HL-60/S4 (cell line): ENCODE measurements at regions not wholly inside any gene's neighbourhood (a gene's known extent, or its start where the extent isn't known, plus 50 kb on each side); places are given as distances from the start of the nearest gene placed in this dataset.

Experiments
- in situ Hi-C: fragments of 300-500 bp; cut with MboI; formaldehyde crosslinking; loops from 2 replicates; pipeline ENCODE4 v1.14.3; 2022; ENCODE audit warnings: low sequenced_read_pairs

DNA sequence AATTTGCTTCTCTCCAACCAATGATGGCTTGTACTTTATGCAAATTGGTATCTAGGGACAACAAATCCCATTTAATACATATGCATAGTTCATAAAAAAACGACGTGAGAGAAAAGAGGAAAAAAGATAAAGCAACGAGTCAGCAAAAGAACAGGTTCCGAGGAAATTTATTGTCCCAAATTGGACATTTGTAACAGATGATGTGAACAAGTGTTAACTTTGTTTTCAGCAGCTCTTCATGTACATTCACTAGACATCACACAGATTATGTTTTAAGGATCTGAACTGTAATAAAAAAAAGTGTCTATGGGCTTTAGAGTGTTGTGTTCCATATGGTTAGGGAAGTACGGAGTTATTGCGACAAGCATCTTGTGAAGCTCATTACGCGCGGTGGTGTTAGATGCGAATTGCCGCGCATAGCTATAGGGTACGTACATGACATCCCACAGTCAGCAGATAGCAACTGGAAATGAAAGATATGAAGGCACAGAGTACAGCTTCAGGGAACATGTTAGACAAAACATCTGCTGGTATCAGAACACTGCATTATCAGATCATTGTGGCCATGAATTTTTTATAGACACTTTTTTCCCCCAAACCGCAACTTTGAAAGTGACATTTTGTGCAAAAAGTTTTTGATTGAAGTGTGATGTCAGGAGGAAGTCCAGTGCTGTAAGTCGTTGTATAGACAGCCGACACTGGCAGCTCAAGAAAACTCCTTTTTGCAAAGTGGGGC lies 1073.1 kb upstream of the FANCL start:
- in situ Hi-C loops, result loop anchor here (25.0 kb wide), 1 partner anchor 798 kb away; no protein-coding TSS in a partner anchor

GRCh38 chr2:59312967-59313940 lies 1072.1 kb upstream of the FANCL start:
- in situ Hi-C loops, result loop anchor here (25.0 kb wide), 1 partner anchor 799 kb away; no protein-coding TSS in a partner anchor

DNA sequence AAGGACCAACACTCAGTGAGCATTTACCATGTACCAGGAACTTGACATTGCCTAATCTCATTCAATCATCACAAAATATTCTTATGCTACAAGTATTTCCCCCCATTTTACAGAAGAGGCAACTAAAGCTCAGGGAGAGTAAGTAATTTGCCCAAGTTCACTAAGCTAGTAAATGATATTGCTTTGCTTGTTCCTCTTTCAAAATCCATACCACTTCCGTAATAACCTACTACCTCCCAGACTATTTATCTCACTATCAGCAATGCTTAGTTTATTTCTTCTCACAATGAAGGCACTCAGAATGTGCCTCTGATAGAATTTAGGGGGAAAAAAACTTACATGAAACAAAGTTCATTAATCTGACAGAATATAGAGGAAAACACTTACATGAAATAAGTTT lies 1070.9 kb upstream of the FANCL start:
- in situ Hi-C loops, result loop anchor here (25.0 kb wide), 1 partner anchor 800 kb away; no protein-coding TSS in a partner anchor

GRCh38 chr2:59308108-59308507 lies 1067.0 kb upstream of the FANCL start:
- in situ Hi-C loops, result loop anchor here (25.0 kb wide), 1 partner anchor 804 kb away; no protein-coding TSS in a partner anchor

- in situ Hi-C loops, result loop anchor here (25.0 kb wide), 1 partner anchor 805 kb away; no protein-coding TSS in a partner anchor
Measured at GRCh38 chr2:59307196-59307595, 1066.1 kb upstream of the FANCL start.

DNA sequence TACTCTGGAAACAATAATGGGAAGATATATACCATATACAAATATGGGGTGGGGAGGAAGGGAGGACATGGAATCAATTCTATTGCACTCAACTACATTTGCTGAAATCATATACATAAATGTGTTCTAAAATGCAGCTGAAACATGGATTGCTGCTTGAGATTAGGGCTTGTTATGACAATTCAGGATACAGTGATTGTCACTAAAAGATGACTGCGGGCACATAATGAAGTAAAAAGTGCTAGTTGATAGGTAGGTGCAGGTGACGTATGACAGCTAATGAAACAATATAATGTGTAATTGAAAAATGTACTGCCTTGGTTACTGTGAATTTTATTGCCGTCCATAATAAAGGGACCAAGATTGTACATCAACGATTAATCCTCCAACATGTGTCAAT lies 1062.1 kb upstream of the FANCL start:
- in situ Hi-C loops, result loop anchor here (25.0 kb wide), 1 partner anchor 809 kb away; no protein-coding TSS in a partner anchor

GRCh38 chr2:59302683-59303082 lies 1061.6 kb upstream of the FANCL start:
- in situ Hi-C loops, result loop anchor here (25.0 kb wide), 1 partner anchor 810 kb away; no protein-coding TSS in a partner anchor

- in situ Hi-C loops, result loop anchor here (25.0 kb wide), 1 partner anchor 811 kb away; no protein-coding TSS in a partner anchor
Measured at GRCh38 chr2:59301466-59302402, 1060.6 kb upstream of the FANCL start.

DNA sequence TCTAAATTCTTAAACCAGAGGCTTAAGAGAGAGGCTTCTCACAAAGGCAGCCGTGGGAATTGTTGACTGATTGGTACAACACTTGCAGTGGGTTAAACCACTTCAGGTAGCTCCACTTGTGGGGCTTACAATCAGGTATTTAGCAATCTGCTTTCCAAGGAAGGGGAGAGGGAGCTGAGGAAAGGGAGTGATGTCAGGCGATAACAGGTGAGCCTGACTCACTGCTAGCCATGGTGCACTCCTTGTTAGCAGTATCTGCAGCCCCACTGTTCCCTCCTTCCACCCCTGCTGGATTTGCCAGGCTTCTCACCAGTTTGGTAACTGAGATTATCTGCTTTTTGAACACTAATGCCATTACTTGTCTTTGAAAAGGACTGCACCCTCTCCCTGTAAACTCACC lies 1056.7 kb upstream of the FANCL start:
- in situ Hi-C loops, result no loop called here

- in situ Hi-C loops, result no loop called here
Measured at GRCh38 chr2:59296279-59296678, 1055.2 kb upstream of the FANCL start.

- in situ Hi-C loops, result no loop called here
Measured at GRCh38 chr2:59295524-59296162, 1054.5 kb upstream of the FANCL start.

GRCh38 chr2:59288771-59289170 lies 1047.6 kb upstream of the FANCL start:
- in situ Hi-C loops, result no loop called here

DNA sequence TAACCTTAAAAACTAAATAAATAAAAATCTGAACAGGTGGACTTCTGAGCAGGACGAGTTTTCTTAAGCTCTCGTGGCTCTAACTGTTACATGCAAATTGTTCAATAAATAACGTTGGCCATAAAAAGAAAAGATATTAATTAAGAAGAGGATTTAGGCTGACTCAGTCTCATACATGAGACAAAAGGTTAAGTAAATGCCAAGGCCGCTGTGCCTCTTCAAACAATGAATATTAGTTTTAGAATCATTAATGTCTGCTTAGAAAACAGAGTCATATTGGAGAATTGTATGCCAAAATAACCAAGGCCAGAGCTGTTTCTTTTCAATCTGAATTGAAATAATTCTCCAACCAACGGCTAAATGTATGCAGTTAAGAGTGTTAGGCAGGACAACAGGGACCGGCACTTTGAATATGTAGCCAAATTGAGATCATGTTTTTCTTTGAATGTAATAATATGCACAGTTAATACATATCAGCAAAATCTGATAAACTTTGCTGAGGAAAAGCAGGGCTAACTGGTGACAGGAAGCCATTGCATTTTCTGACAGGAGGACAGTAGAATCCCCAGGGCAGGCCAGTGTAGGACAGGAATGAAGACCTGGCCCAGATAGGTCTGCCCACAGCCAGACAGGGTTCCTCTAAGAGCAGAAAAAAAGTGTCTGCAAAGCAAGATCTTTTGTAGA lies 1041.4 kb upstream of the FANCL start:
- in situ Hi-C loops, result no loop called here

GRCh38 chr2:59277671-59278070 lies 1036.5 kb upstream of the FANCL start:
- in situ Hi-C loops, result no loop called here

- in situ Hi-C loops, result no loop called here
Measured at GRCh38 chr2:59276917-59277316, 1035.8 kb upstream of the FANCL start.

DNA sequence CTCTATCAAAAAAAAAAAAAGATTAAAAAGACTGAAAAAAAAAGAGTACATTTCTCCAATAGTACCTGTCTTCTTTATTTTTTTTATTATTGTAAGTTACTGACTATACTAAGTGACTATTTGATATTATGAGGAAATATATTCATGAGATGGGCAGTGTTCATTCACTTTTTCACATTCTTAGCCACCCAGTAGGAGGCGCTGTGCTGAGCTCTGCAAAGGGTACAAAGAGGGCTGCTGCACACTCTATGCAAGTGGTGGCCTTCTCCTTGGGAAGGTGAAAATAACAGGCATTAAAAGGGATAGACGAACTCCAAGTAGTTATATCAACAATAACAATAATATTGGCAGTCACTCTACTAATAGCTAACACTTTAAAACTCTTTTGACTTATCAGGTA lies 1034.9 kb upstream of the FANCL start:
- in situ Hi-C loops, result no loop called here

DNA sequence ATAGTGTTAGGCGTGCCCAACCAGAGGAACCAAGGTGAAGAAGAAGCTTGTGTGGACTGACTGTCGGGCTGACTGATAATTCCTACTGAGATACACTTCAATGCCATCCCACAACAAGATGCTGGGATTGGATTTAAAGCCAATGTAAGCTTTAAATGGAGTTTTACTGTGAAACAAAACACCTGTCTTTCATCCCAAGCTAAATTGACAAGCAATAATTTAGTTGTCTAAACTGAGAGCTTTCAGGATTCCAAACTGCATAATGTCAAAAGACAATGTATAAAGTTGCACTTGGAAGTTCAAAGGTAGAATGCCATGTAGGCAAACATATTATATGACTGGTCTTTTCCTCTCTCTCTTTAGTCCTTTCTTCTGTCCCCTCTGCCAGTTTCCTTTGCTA lies 1025.3 kb upstream of the FANCL start:
- in situ Hi-C loops, result no loop called here

GRCh38 chr2:59259913-59260312 lies 1018.8 kb upstream of the FANCL start:
- in situ Hi-C loops, result no loop called here

- in situ Hi-C loops, result no loop called here
Measured at GRCh38 chr2:59256290-59256689, 1015.2 kb upstream of the FANCL start.
